Transverse colon (tissue), 4 donors: ENCODE measurements at regions not wholly inside any gene's neighbourhood (a gene's known extent, or its start where the extent isn't known, plus 50 kb on each side); places are given as distances from the start of the nearest gene placed in this dataset.
"Not testable (repeated sequence)": the region's sequence is repeated elsewhere in the genome, so short reads cannot be mapped to it uniquely, and the experiment has no call there.

Experiments used
- DNase-seq: peaks from one replicate; pipeline ENCODE4 v3.0.0-alpha.2; 2019
- H3K27ac ChIP-seq, 4 donors: fragments of 200-600 bp; sonication (generic); 2 replicates each; pipeline ENCODE4 v1.5.1; 2016 to 2018; ENCODE audit warnings: inconsistent platforms in 4 of 4
- H3K27me3 ChIP-seq: fragments of 200-600 bp; sonication (generic); 2 replicates; pipeline ENCODE4 v1.5.1; 2017; ENCODE audit warnings: inconsistent platforms
- H3K36me3 ChIP-seq, 4 donors: fragments of 200-600 bp; sonication (generic); 2 replicates each; pipeline ENCODE4 v1.5.1; 2017 to 2019; ENCODE audit warnings: inconsistent platforms in 4 of 4
- H3K4me1 ChIP-seq, 4 donors: fragments of 200-600 bp; sonication (generic); 2 replicates each; pipeline ENCODE4 v1.5.1; 2017 to 2020; ENCODE audit warnings: inconsistent platforms in 4 of 4
- H3K4me3 ChIP-seq, 4 donors: fragments of 200-600 bp; sonication (generic); 1 replicate in 1 of 4; 2 replicates in 3 of 4; pipeline versions ENCODE4 v1.5.1 to v1.6.1; 2017 to 2019; ENCODE audit warnings: inconsistent platforms in 4 of 4
- H3K9me3 ChIP-seq, 2 donors: fragments of 200-600 bp; sonication (generic); 2 replicates each; pipeline ENCODE4 v1.5.1; 2017 to 2019; ENCODE audit warnings: inconsistent platforms in 2 of 2
- EP300 ChIP-seq: sonication (generic); formaldehyde crosslinking; IDR thresholded peaks from one replicate; pipeline ENCODE4 v1.6.1; 2017; ENCODE audit warnings: antibody characterized with exemption, low read depth
- POLR2A ChIP-seq: fragments of 450-650 bp; IDR thresholded peaks from one replicate; pipeline ENCODE4 v1.6.1; 2016; ENCODE audit warnings: antibody characterized with exemption, mild to moderate bottlenecking, moderate library complexity
- POLR2AphosphoS5 ChIP-seq, 3 donors: sonication (generic); formaldehyde crosslinking; IDR thresholded peaks; one replicate each; pipeline ENCODE4 v1.6.1; 2016; ENCODE audit warnings: antibody characterized with exemption in 3 of 3
- WGBS, 2 donors: methylation state at CpG; one replicate each; pipeline ENCODE4 v1.1.5; 2018; ENCODE audit warnings: low coverage in 1 of 2; 5-methylcytosine and 5-hydroxymethylcytosine counted together
- in situ Hi-C, 4 donors: fragments of 200-750 bp; cut with MboI; loops; one replicate each; pipeline versions ENCODE4 v1.15.0 to v1.15.1; 2017; ENCODE audit warnings: low sequenced_read_pairs in 3 of 4, low pct_ligation_motif_present in 1 of 4, low pct_unique_long_range_greater_than_20kb in 1 of 4
- intact Hi-C: fragments of 100-400 bp; cut with DNase I; formaldehyde crosslinking; loops from one replicate; pipeline ENCODE4 v1.15.1; 2023; ENCODE audit warnings: low total_unique reads
- TF ChIP-seq, protein P1 (sequence below), 5 experiments: fragments of 200-600 bp in 3 of 5; fragments of 450-650 bp in 2 of 5; sonication (generic) in 3 of 5; IDR thresholded peaks; 1 replicate in 2 of 5; 2 replicates in 3 of 5; pipeline ENCODE4 v1.5.1; 2016 to 2017; ENCODE audit warnings: antibody characterized with exemption in 5 of 5, inconsistent platforms in 3 of 5, mild to moderate bottlenecking in 2 of 5, moderate library complexity in 1 of 5

- no peak for TF ChIP-seq EP300
- TF ChIP-seq, protein P1, sequence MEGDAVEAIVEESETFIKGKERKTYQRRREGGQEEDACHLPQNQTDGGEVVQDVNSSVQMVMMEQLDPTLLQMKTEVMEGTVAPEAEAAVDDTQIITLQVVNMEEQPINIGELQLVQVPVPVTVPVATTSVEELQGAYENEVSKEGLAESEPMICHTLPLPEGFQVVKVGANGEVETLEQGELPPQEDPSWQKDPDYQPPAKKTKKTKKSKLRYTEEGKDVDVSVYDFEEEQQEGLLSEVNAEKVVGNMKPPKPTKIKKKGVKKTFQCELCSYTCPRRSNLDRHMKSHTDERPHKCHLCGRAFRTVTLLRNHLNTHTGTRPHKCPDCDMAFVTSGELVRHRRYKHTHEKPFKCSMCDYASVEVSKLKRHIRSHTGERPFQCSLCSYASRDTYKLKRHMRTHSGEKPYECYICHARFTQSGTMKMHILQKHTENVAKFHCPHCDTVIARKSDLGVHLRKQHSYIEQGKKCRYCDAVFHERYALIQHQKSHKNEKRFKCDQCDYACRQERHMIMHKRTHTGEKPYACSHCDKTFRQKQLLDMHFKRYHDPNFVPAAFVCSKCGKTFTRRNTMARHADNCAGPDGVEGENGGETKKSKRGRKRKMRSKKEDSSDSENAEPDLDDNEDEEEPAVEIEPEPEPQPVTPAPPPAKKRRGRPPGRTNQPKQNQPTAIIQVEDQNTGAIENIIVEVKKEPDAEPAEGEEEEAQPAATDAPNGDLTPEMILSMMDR (IDR thresholded peaks at IDR 0.05), result no peak
- TF ChIP-seq POLR2A, result no peak
- no peak for TF ChIP-seq POLR2AphosphoS5 (IDR thresholded peaks at IDR 0.05)
- in situ Hi-C loops, result no loop called here
These were observed 117.2 kb downstream of the TMX1 start for GRCh38 chr14:51357250-51357649.

GRCh38 chr14:51360592-51360991, 120.5 kb downstream of the TMX1 start:
- no peaks in the 10 kb centered on the region for H3K27me3 ChIP-seq
- intact Hi-C loops, result no loop called here
- no peak overlapping the region for H3K27ac ChIP-seq
- WGBS, 2 donors, result 82 to 100% methylated on average over 5 to 7 of the region's 7 CpGs
- no peak for DNase-seq
- in situ Hi-C loops, result no loop called here
- H3K4me3 ChIP-seq, result no peak overlapping the region
- H3K36me3 ChIP-seq, result no peaks in the 10 kb centered on the region
- no peaks in the 10 kb centered on the region for H3K9me3 ChIP-seq
- no peaks in the 10 kb centered on the region for H3K4me1 ChIP-seq
- TF ChIP-seq, protein P1 (IDR thresholded peaks at IDR 0.05), result no peak
- no peak for TF ChIP-seq POLR2AphosphoS5 (IDR thresholded peaks at IDR 0.05)
- no peak for TF ChIP-seq EP300
- TF ChIP-seq POLR2A, result no peak

More at GRCh38 chr14:51357250-51357649, 117.2 kb downstream of the TMX1 start:
- Histone ChIP-seq H3K4me3 (no peak overlapping the region), H3K9me3 (no peaks in the 10 kb centered on the region), H3K27me3 (no peaks in the 10 kb centered on the region), H3K27ac (no peak overlapping the region), H3K36me3 (no peaks in the 10 kb centered on the region), H3K4me1 (no peaks in the 10 kb centered on the region)
- DNase-seq, result no peak
- intact Hi-C loops, result no loop called here
- 70 to 81% methylated on average over 3 of the region's 3 CpGs for WGBS, 2 donors

DNA sequence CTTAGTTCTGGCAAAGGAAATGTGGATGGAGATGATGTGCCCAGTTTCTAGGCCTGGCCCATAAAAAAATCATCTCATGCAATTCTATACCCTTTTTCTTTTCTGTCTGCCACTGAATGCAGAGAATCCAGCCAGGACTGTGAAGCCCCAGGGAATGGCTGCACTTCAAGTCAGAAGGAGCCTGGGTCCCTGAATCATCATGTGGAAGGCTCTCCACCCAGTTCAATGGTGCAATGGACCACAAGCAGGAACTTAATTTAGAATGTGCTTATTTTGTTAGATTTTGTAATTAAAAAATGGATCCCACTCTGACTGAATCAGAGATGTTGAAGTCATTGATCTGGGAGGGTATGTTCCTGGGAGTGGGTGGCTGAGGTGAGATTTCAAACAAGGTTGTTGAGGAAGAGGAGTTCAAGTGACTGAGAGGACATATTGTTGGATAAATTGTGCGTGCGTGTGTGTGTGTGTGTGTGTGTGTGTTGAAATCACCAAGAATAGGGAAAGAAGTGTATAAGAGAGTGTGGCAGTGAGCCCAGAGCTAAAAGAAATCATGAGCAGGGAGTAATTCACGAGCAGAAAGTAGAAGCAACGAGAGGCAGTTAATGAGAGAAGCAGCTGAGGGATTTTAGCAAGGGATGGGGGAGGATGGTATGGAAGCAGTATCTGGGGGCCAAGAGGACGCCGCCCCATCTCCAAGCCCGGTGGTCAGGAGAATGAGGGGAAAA, 125.4 kb downstream of the TMX1 start:
- H3K9me3 ChIP-seq, result no peaks in the 10 kb centered on the region
- in situ Hi-C loops (no loop called here), intact Hi-C loops (no loop called here)
- no peak for DNase-seq
- no peak overlapping the region for H3K27ac ChIP-seq
- no peak for TF ChIP-seq POLR2AphosphoS5 (IDR thresholded peaks at IDR 0.05)
- TF ChIP-seq, protein P1 (IDR thresholded peaks at IDR 0.05), result no peak
- TF ChIP-seq EP300, result no peak
- TF ChIP-seq POLR2A, result no peak
- no peaks in the 10 kb centered on the region for H3K27me3 ChIP-seq
- H3K36me3 ChIP-seq, result no peaks in the 10 kb centered on the region
- H3K4me3 ChIP-seq, result no peak overlapping the region
- H3K4me1 ChIP-seq, result no peaks in the 10 kb centered on the region
- WGBS, 2 donors, result 68 to 70% methylated on average over 7 of the region's 7 CpGs

GRCh38 chr14:51366460-51366859, 126.4 kb downstream of the TMX1 start:
- in situ Hi-C loops, H3K4me3 ChIP-seq, H3K36me3 ChIP-seq, H3K4me1 ChIP-seq, intact Hi-C loops, H3K9me3 ChIP-seq, DNase-seq, H3K27ac ChIP-seq, H3K27me3 ChIP-seq: not testable (repeated sequence)
- 97% methylated on average over 14 of the region's 14 CpGs; no CpG with 5 or more reads in 1 of the 2 donors for WGBS, 2 donors

GRCh38 chr14:51366866-51367599, 127.0 kb downstream of the TMX1 start:
- in situ Hi-C loops, H3K4me1 ChIP-seq, intact Hi-C loops, H3K27ac ChIP-seq, DNase-seq, H3K4me3 ChIP-seq, H3K36me3 ChIP-seq, H3K9me3 ChIP-seq, H3K27me3 ChIP-seq: not testable (repeated sequence)
- WGBS, 2 donors, result 32 to 61% methylated on average over 2 to 7 of the region's 7 CpGs
